ENCODE measurements at regions not wholly inside any gene's neighbourhood (a gene's known extent, or its start where the extent isn't known, plus 50 kb on each side); places are given as distances from the start of the nearest gene placed in this dataset.

GRCh38 chr15:93414576-93415231, 325.7 kb upstream of the RGMA start:
- no peak for DNase-seq

DNA sequence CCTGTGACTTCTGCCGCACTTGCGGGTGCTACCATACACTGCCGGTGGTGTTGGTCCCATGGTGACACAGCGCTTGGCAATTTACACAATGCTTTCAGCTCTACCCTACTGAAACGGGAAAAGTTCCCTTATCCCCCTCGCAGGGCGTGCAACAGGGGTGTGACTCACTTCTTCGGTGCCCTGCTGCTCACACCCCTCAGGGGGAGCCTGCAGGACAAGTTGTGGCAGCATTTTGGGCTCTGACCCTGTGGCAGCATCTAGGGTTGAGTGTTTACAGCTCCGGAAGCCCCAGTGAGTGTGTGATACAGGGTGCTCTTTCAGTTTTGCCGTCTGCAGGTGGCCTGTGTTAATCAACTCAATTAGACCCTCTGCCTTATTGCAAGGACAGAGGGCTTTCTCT, 324.7 kb upstream of the RGMA start:
- no peak for DNase-seq

DNA sequence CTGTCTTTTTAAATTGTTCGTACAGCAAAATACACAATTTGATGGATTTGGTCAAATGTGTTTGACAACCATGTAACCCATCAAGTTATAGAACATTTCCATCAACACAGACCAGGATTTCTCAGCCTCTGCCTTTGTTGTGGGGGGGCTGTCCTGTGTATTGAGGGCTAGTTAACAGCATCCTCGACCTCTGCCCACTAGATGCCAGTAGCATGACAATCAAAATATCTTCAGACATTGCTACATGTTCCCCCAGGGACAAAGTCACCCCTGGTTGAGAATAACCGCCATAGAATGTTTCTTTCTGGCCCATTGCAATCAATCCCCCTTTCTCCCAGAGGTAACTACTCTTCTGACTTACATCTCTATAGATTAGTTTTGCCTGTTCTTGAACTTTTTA, 310.1 kb upstream of the RGMA start:
- DNase-seq: no peak

GRCh38 chr15:93389211-93389610, 300.2 kb upstream of the RGMA start:
- DNase-seq: no peak

GRCh38 chr15:93384886-93385285, 295.9 kb upstream of the RGMA start:
- DNase-seq: no peak

DNA sequence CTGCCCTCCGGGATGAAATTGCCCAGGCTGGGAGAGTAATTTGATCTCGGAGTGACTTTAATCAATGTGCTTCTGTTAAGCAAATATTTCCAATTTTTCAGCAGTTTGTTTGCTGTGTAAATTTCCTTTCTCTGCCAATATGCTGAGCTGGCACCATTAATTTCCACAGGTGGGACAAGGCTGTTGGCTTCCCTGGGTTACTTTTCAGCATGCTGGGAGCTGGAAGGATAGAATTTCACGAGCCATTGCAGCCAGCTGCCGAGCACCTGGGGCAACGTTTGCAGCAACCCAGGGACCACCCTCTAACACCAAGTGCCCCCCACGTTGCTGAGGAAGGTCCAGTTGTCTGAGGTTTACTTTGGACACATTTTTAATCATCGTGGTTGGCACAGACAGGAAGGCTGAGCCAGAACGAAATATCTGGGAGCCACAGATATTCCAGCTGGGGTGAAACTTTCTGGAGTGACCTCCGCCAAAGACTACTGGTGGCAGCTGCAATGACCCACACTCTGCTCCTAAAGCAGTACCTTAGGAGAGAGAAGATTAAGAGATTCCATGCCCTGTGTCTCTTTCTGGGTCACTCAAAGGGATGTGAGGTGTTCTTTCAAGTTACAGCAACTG, 293.3 kb upstream of the RGMA start:
- peak; percentile 48 for DNase-seq

DNA sequence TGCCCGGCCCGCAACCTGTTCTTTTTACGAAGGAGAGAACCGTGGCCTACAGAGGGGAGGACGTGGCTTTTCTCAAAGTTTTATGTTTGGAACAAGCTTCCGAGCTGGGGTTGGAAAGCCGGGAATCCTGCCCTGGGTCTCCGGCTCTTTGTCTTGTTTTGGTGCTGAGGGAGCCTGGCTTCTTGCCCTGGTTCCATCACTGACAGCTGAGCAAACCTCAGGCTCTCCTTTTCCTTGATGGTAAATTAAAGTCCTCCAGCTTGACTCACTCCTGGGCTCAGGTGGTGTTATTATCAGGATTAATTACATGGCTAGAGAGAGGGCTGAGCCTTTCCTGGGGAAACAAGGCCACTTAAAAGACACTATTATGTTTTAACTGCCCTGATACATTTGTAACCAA, 289.5 kb upstream of the RGMA start:
- peak; percentile 70 for DNase-seq

- no peak for DNase-seq
Measured at GRCh38 chr15:93372865-93373223, 283.8 kb upstream of the RGMA start.

DNA sequence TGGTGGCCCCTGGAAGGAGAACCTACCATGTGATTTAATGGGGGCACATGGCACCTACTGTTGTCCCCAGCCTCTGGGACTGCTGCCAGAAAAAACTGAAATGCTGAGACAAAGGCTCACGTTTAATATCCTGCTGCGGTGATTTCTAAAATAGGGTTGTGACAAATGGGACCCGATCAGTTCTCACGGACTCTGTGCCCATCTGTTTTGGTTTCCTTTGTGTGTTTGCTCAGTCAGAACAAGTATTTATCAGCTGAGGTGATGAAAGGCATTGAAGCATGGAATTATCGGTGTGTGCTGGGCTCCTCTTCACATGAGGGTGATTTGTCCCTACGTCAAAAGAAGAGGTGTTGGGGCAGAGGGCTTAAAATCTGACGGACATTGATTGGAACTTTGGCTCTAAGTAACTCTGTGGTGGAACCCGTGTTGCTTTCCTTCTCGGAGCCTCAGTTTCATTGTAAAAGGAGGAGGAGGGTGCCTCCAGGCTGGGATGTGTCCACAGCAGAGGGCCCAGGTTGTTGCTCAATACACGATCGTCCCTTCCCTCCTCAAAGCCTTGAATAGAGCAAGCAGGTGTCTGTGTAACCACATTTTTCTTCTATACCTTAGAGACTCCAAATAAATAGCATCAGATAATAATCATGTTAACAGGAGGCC, 283.3 kb upstream of the RGMA start:
- peak; percentile 54 for DNase-seq

- DNase-seq: no peak
Measured at GRCh38 chr15:93366387-93367100, 277.5 kb upstream of the RGMA start.

- no peak for DNase-seq
Measured at GRCh38 chr15:93362821-93363220, 273.8 kb upstream of the RGMA start.

DNA sequence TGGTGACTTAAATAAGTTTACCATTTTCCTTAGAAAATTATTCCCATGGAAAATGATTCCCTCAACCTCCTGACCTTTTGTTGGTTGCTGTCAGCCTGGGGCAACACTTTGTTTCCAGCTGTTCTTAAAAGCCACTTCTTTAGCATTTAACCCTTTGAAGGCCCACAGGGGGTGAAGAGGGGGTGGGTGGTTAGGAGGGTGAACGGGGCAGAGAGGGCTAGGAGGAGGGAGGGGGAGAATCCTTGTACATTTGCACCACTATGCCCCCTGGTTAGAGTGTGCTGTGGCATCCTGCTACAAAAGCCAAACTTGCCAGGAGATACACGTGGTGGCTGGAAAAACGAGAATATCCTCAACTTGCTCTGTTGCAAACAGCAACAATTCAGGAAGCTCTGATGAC, 273.2 kb upstream of the RGMA start:
- DNase-seq: no peak

GRCh38 chr15:93361703-93362102, 272.7 kb upstream of the RGMA start:
- DNase-seq: no peak

DNA sequence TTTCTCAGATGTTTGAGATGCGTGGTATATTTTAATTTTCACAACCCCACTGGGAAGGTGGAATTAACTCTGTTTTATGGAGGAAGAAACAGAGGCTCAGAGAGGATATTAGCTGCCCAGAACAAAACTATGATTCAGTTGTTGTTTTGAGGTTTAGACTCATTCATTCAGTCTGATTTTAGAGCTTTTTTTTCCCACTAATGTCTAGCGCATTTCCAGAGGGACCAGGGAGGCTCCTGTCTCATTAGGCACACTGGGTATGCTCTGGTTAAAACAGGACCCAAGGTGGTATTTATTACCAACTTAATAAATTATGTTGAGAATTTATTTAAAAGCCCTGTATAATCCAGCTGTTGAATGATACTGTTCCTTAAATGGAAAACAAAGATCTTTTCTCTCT, 272.0 kb upstream of the RGMA start:
- no peak for DNase-seq

GRCh38 chr15:93360318-93360717, 271.3 kb upstream of the RGMA start:
- no peak for DNase-seq

- no peak for DNase-seq
Measured at GRCh38 chr15:93359425-93360131, 270.6 kb upstream of the RGMA start.

GRCh38 chr15:93359060-93359408, 270.0 kb upstream of the RGMA start:
- no peak for DNase-seq

- no peak for DNase-seq
Measured at GRCh38 chr15:93358166-93359059, 269.4 kb upstream of the RGMA start.

GRCh38 chr15:93348711-93349545, 259.9 kb upstream of the RGMA start:
- no peak for DNase-seq

DNA sequence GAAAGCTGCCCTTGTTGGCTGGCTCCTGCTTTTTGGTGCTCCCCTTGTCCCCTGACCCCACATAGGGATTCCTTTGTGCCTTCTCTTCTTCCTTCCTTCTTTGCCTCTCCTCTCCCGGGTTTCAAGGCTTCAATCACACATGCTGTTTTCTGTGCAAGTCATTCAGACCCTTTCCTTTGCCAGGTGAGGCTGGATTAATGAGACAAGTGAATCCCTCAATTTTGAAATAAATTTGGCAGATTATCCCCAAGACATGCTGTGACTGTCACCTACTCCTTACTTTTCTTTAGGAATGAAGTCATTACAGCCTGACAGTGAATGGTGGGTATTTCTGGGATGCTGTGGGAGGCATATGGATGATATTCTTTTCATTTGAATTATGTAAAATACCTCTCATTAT, 259.0 kb upstream of the RGMA start:
- no peak for DNase-seq

- DNase-seq: no peak
Measured at GRCh38 chr15:93345981-93346380, 257.0 kb upstream of the RGMA start.

Data from NCI-H2171 (cell line).